Keratinocyte (primary cell): ENCODE measurements at regions not wholly inside any gene's neighbourhood (a gene's known extent, or its start where the extent isn't known, plus 50 kb on each side); places are given as distances from the start of the nearest gene placed in this dataset.

Source experiments
- DNase-seq: peaks from one replicate; pipeline ENCODE4 v3.0.0-alpha.2; 2011; ENCODE audit warnings: low read depth, missing footprints, low spot score
- FAIRE-seq: peaks from 2 replicates; lab custom pipeline; 2011; peaks lifted over from hg19 to GRCh38; lab: Jason Lieb, UNC
- H2AFZ ChIP-seq: 2 replicates; pipeline ENCODE4 v1.6.0; 2012; ENCODE audit warnings: low read length, control low read depth, inconsistent platforms; ENCODE audit not compliant: control insufficient read depth
- H3K27ac ChIP-seq: 2 replicates; pipeline ENCODE4 v1.5.1; 2011; ENCODE audit warnings: low read length; ENCODE audit not compliant: control insufficient read depth, insufficient read depth
- H3K27me3 ChIP-seq: 3 replicates; pipeline ENCODE4 v1.6.0; 2011; ENCODE audit warnings: low read length; ENCODE audit not compliant: control insufficient read depth, insufficient read depth; ENCODE audit errors: extremely low read depth
- H3K36me3 ChIP-seq, 2 experiments: 2 replicates in 1 of 2; 3 replicates in 1 of 2; pipeline ENCODE4 v1.5.1; 2011; ENCODE audit warnings: low read length in 2 of 2, mild to moderate bottlenecking in 1 of 2; ENCODE audit not compliant: control insufficient read depth in 2 of 2, insufficient read depth in 2 of 2; ENCODE audit errors: extremely low read depth in 1 of 2
- H3K4me1 ChIP-seq: 3 replicates; pipeline ENCODE4 v1.5.1; 2011; ENCODE audit warnings: low read length; ENCODE audit not compliant: control insufficient read depth, insufficient read depth; ENCODE audit errors: extremely low read depth
- H3K4me2 ChIP-seq: 3 replicates; pipeline ENCODE4 v1.6.0; 2011; ENCODE audit warnings: low read depth, low read length; ENCODE audit not compliant: control insufficient read depth, insufficient read depth; ENCODE audit errors: extremely low read depth
- H3K4me3 ChIP-seq, 3 experiments: fragments of 200-600 bp in 1 of 3; sonication (generic) in 1 of 3; 2 replicates in 2 of 3; 3 replicates in 1 of 3; pipeline ENCODE4 v1.5.1; 2011 to 2016; ENCODE audit warnings: low read length in 3 of 3, mild to moderate bottlenecking in 3 of 3, control low read depth in 2 of 3, inconsistent platforms in 1 of 3, low read depth in 1 of 3, mixed read lengths in 1 of 3, mixed run types in 1 of 3, moderate library complexity in 1 of 3; ENCODE audit not compliant: control insufficient read depth in 2 of 3, insufficient read depth in 2 of 3; ENCODE audit errors: extremely low read depth in 1 of 3
- H3K79me2 ChIP-seq: 2 replicates; pipeline ENCODE4 v1.6.0; 2012; ENCODE audit warnings: low read length; ENCODE audit not compliant: control insufficient read depth, insufficient read depth
- H3K9ac ChIP-seq: 3 replicates; pipeline ENCODE4 v1.6.0; 2011; ENCODE audit warnings: low read length; ENCODE audit not compliant: control insufficient read depth, insufficient read depth; ENCODE audit errors: extremely low read depth
- H3K9me1 ChIP-seq: 3 replicates; pipeline ENCODE4 v1.6.0; 2011; ENCODE audit warnings: low read length; ENCODE audit not compliant: control insufficient read depth, insufficient read depth; ENCODE audit errors: extremely low read depth
- H3K9me3 ChIP-seq: 2 replicates; pipeline ENCODE4 v1.5.1; 2012; ENCODE audit warnings: low read depth, low read length; ENCODE audit not compliant: control insufficient read depth
- H4K20me1 ChIP-seq: 3 replicates; pipeline ENCODE4 v1.6.0; 2011; ENCODE audit warnings: low read length; ENCODE audit not compliant: control insufficient read depth, insufficient read depth; ENCODE audit errors: extremely low read depth
- EZH2 ChIP-seq: IDR thresholded peaks from one replicate; pipeline ENCODE4 v1.6.1; 2012; ENCODE audit warnings: inconsistent platforms, mild to moderate bottlenecking, low read length, moderate library complexity
- dilution Hi-C: fragments of 300-500 bp; cut with MboI; formaldehyde crosslinking; loops from one replicate; pipeline ENCODE4 v1.7.0; 2020; ENCODE audit warnings: low sequenced_read_pairs; ENCODE audit not compliant: extremely low pct_ligation_motif_present
- TF ChIP-seq, protein P1 (sequence below), 3 experiments: IDR thresholded peaks in 1 of 3; conservative IDR thresholded peaks in 1 of 3; optimal IDR thresholded peaks in 1 of 3; 2 replicates in 2 of 3; 3 replicates in 1 of 3; pipeline versions ENCODE3 to v1.5.1; 2011; ENCODE audit warnings: low read length in 3 of 3, mild to moderate bottlenecking in 3 of 3, moderate library complexity in 2 of 3, control low read depth in 1 of 3, inconsistent platforms in 1 of 3; ENCODE audit not compliant: insufficient read depth in 2 of 3; ENCODE audit errors: extremely low read depth in 1 of 3

DNA sequence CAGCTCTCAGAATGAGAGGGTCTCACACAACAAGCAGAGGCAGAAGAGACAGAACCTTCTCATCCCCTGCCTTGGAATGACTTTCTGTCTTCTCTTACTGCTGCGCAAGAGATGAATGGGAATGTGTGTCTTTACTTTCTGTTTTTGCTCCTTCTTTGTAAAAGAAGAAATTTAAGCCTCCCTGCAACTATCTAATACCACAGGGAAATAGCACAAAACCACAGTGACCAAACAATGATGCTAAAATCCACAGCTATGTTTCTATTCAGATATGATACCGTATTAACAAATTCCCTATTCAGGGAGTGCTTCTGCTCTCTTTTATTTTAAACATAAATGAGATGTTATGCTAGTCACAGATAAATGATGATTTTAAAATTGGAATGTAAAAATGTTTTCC, 173.8 kb upstream of the RAI2 start:
- no peak overlapping the region for H3K9ac ChIP-seq
- FAIRE-seq: no peak
- H3K9me1 ChIP-seq: no peaks in the 10 kb centered on the region
- no peak overlapping the region for H3K27ac ChIP-seq
- dilution Hi-C loops: no loop called here
- no peaks in the 10 kb centered on the region for H3K79me2 ChIP-seq
- DNase-seq: no peak
- H3K9me3 ChIP-seq: no peaks in the 10 kb centered on the region
- H2AFZ ChIP-seq: no peak overlapping the region
- no peak overlapping the region for H3K4me2 ChIP-seq
- TF ChIP-seq, protein P1, sequence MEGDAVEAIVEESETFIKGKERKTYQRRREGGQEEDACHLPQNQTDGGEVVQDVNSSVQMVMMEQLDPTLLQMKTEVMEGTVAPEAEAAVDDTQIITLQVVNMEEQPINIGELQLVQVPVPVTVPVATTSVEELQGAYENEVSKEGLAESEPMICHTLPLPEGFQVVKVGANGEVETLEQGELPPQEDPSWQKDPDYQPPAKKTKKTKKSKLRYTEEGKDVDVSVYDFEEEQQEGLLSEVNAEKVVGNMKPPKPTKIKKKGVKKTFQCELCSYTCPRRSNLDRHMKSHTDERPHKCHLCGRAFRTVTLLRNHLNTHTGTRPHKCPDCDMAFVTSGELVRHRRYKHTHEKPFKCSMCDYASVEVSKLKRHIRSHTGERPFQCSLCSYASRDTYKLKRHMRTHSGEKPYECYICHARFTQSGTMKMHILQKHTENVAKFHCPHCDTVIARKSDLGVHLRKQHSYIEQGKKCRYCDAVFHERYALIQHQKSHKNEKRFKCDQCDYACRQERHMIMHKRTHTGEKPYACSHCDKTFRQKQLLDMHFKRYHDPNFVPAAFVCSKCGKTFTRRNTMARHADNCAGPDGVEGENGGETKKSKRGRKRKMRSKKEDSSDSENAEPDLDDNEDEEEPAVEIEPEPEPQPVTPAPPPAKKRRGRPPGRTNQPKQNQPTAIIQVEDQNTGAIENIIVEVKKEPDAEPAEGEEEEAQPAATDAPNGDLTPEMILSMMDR (optimal IDR thresholded peaks at IDR 0.05 in 1 of 3, IDR thresholded peaks at IDR 0.05 in 1 of 3, conservative IDR thresholded peaks at IDR 0.05 in 1 of 3; ENCODE audit: extremely low read depth in 1 of 3, insufficient read depth in 2 of 3, low read length in 3 of 3): no peak
- TF ChIP-seq EZH2: no peak
- H3K36me3 ChIP-seq: no peaks in the 10 kb centered on the region
- H3K4me3 ChIP-seq: no peak overlapping the region
- no peaks in the 10 kb centered on the region for H4K20me1 ChIP-seq
- H3K27me3 ChIP-seq: no peaks in the 10 kb centered on the region
- H3K4me1 ChIP-seq: no peaks in the 10 kb centered on the region

DNA sequence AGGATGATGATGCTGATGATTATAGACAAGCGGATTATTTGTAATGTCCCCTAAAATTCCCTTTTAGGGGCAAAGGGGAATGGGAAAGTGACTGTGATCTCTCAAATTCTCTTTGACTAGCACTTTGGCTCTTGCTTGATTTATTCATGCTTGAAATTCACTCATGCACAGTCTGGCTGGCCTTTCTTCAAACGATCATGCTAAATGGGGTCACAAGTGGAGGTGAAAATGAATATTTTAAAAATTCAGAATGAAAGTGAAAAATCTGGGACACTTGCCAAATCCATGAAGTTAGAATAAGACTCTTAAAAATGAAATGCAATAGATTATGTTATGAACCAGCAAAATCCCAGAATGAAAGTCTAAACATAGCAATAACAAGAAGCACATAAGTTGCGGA, 173.4 kb upstream of the RAI2 start:
- dilution Hi-C loops: no loop called here

More for the DNA sequence above, 173.4 kb upstream of the RAI2 start:
- no peaks in the 10 kb centered on the region for H3K4me1 ChIP-seq
- no peak overlapping the region for H2AFZ ChIP-seq
- no peaks in the 10 kb centered on the region for H3K9me3 ChIP-seq
- no peak overlapping the region for H3K4me3 ChIP-seq
- H3K36me3 ChIP-seq: no peaks in the 10 kb centered on the region
- H3K27me3 ChIP-seq: no peaks in the 10 kb centered on the region
- no peaks in the 10 kb centered on the region for H3K9me1 ChIP-seq
- DNase-seq (no peak), FAIRE-seq (no peak)
- no peak overlapping the region for H3K27ac ChIP-seq
- H3K79me2 ChIP-seq: no peaks in the 10 kb centered on the region
- H3K9ac ChIP-seq: no peak overlapping the region
- no peaks in the 10 kb centered on the region for H4K20me1 ChIP-seq
- no peak overlapping the region for H3K4me2 ChIP-seq
- TF ChIP-seq, protein P1 (optimal IDR thresholded peaks at IDR 0.05 in 1 of 3, IDR thresholded peaks at IDR 0.05 in 1 of 3, conservative IDR thresholded peaks at IDR 0.05 in 1 of 3; ENCODE audit: extremely low read depth in 1 of 3, insufficient read depth in 2 of 3, low read length in 3 of 3): no peak
- no peak for TF ChIP-seq EZH2
